ENCODE measurements at regions not wholly inside any gene's neighbourhood (a gene's known extent, or its start where the extent isn't known, plus 50 kb on each side); places are given as distances from the start of the nearest gene placed in this dataset.
"Not testable (repeated sequence)": the region's sequence is repeated elsewhere in the genome, so short reads cannot be mapped to it uniquely, and the experiment has no call there.

DNA sequence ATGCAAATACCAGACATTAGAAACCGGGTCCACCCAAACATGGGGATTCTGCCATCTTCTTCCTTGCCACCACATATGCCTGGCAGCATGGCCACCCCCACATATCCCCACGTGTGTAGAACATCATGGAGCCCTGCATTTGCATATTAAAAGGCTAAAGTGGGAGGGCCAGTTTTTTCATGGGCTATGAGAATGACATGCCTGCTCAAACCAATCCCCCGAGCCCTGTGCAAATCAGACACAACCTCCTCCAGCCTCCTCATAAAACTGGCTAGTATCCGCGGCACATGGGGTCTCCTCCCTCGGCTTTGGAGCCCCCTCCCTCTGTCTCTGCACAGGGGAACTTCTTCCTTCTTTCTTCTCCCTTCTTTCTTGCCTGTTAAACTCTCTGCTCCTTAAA lies 174.9 kb upstream of the WSCD1 start:
- DNase-seq (ENCODE audit: insufficient read length, low spot score): no peak
- FAIRE-seq: no peak
- TF ChIP-seq PAX5 (IDR thresholded peaks at IDR 0.05; ENCODE audit: insufficient read depth, low read length, severe bottlenecking): no peak
- no peak for TF ChIP-seq SPI1 (IDR thresholded peaks at IDR 0.05; ENCODE audit: low read depth, low read length)
- TF ChIP-seq POU2F2 (IDR thresholded peaks at IDR 0.05; ENCODE audit: low read depth, low read length): no peak
- no peak for TF ChIP-seq POLR2A (IDR thresholded peaks at IDR 0.05; ENCODE audit: low read depth, low read length)
- TF ChIP-seq POLR2AphosphoS5 (IDR thresholded peaks at IDR 0.05; ENCODE audit: low read depth, low read length): no peak
- no peak for TF ChIP-seq TAF1 (IDR thresholded peaks at IDR 0.05; ENCODE audit: low read depth, low read length)

DNA sequence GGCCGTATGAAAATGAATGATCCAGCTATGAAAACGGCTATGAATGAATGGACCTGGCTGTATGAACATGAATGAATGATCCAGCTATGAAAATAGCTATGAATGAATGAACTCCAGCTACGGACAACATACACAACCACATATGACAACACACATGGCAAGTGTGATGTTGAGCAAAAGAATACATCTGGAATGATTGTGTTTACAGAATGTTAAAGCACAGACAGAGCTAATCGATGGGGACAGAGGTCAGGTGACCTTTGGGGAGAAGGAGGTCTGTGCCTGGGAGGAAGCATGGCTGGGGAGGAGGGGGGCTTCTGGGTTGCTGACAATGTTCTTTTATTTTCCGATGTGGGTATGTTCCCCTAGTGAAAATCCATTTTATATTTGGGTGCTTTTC lies 174.0 kb upstream of the WSCD1 start:
- DNase-seq (ENCODE audit: insufficient read length, low spot score): no peak
- no peak for FAIRE-seq
- TF ChIP-seq SPI1 (IDR thresholded peaks at IDR 0.05; ENCODE audit: low read depth, low read length) (no peak), POU2F2 (IDR thresholded peaks at IDR 0.05; ENCODE audit: low read depth, low read length) (no peak), POLR2A (IDR thresholded peaks at IDR 0.05; ENCODE audit: low read depth, low read length) (no peak), POLR2AphosphoS5 (IDR thresholded peaks at IDR 0.05; ENCODE audit: low read depth, low read length) (no peak), PAX5 (IDR thresholded peaks at IDR 0.05; ENCODE audit: insufficient read depth, low read length, severe bottlenecking) (no peak), TAF1 (IDR thresholded peaks at IDR 0.05; ENCODE audit: low read depth, low read length) (no peak)

DNA sequence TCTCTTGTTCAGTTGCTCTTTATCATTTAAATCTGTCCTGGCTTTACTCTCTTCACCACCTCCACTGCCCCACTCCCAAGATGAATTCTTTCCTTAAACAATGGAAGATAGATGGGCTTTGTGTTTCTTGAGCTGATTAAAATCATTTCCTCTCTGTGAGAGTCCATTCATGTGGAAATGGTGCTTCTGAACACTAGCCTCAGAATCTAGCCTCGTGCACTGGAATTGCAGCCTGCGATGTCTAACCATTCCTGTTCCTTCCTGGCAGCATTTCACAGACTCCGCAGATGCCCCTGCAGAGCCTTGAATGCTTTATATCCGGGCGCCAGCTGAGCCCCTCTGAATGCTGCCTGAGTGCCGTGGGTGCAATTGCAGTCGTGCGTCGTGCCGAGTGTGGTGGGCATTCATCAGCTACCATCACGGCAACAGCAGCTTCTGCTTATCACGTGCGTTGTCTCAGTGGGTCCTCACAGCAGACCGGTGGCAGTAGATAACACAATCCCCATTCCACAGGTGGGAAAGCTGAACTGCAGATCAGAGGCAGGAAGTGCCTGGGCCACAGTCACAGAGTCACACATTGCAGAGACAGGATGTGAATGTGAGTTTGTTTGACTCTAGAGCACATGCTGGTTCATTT lies 172.8 kb upstream of the WSCD1 start:
- TF ChIP-seq POLR2A (IDR thresholded peaks at IDR 0.05; ENCODE audit: low read depth, low read length) (no peak), PAX5 (IDR thresholded peaks at IDR 0.05; ENCODE audit: insufficient read depth, low read length, severe bottlenecking) (no peak), POLR2AphosphoS5 (IDR thresholded peaks at IDR 0.05; ENCODE audit: low read depth, low read length) (no peak), SPI1 (IDR thresholded peaks at IDR 0.05; ENCODE audit: low read depth, low read length) (no peak), POU2F2 (IDR thresholded peaks at IDR 0.05; ENCODE audit: low read depth, low read length) (no peak), TAF1 (IDR thresholded peaks at IDR 0.05; ENCODE audit: low read depth, low read length) (no peak)
- DNase-seq (ENCODE audit: insufficient read length, low spot score) (no peak), FAIRE-seq (no peak)

DNA sequence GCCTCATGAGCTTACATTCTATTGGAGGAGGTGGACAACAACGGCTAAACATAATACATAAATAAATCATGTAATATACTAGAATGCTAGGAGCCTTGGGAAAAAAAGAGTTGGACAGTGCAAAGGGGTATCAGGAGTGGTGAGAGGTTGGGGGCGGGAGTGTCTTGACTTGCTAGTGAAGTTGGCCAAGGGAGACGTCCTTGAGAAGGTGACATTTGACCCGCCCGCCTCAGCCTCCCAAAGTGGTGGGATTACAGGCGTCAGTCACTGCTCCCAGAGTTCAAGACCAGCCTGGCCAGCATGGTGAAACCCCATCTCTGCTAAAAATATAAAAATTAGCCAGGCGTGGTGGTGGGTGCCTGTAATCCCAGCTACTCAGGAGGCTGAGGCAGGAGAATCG lies 172.2 kb upstream of the WSCD1 start:
- DNase-seq (ENCODE audit: insufficient read length, low spot score); FAIRE-seq: not testable (repeated sequence)

DNA sequence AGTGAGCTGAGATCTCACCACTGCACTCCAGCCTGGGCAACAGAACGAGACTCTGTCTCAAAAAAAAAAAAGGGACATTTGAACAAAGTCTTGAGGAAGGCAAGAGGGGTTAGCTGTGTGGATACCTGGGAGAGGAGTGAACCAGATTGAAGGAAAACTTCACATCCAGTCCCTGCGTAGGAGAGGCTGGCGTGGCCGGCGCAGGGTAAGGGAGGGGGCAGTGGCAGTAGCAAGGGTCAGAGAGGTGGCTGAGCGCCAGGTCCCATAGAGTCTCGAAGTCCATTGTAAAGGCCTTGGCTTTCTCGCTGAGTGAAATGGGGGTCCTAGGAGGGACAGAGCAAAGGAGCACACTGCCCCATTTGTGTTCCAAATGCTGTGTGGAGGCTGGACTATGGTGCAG lies 171.8 kb upstream of the WSCD1 start:
- DNase-seq (ENCODE audit: insufficient read length, low spot score): no peak
- FAIRE-seq: no peak
- no peak for TF ChIP-seq POLR2AphosphoS5 (IDR thresholded peaks at IDR 0.05; ENCODE audit: low read depth, low read length)
- no peak for TF ChIP-seq POLR2A (IDR thresholded peaks at IDR 0.05; ENCODE audit: low read depth, low read length)
- TF ChIP-seq POU2F2 (IDR thresholded peaks at IDR 0.05; ENCODE audit: low read depth, low read length): no peak
- TF ChIP-seq TAF1 (IDR thresholded peaks at IDR 0.05; ENCODE audit: low read depth, low read length): no peak
- TF ChIP-seq SPI1 (IDR thresholded peaks at IDR 0.05; ENCODE audit: low read depth, low read length): no peak
- no peak for TF ChIP-seq PAX5 (IDR thresholded peaks at IDR 0.05; ENCODE audit: insufficient read depth, low read length, severe bottlenecking)

DNA sequence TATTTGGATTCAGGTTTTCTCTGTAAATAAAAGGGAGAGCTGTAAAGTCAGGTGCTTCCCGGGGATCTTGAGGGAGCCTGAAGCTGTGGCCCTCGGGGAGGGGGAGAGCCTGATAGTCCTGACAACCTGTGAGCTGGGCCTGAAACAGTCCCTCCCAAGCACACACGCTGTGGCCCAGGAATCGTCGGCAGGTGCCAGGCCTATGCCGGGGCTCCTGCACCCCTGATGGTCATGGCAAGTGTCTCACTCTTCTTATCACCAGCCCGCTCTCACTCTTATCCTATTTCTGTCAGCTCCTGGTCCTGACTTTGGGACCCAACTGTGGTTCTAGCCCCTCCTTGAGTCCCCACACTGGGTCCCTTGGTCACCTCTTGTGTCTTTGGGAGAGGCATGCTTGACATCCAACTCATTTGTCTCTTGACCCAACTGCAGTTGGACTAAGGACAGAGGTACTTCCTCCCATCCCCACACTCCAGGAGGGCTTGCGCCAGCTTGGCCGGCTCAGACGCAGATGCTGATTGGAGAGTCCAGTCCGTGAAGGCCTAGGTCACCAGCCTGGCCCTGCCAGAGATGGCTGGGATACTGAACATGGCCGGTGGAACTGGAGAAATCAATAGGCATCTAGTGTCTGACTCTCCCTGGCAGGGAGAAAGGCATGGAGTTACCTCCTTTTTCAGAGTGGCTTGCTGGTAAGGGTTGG lies 170.5 kb upstream of the WSCD1 start:
- DNase-seq (ENCODE audit: insufficient read length, low spot score) (no peak), FAIRE-seq (no peak)
- TF ChIP-seq TAF1 (IDR thresholded peaks at IDR 0.05; ENCODE audit: low read depth, low read length) (no peak), SPI1 (IDR thresholded peaks at IDR 0.05; ENCODE audit: low read depth, low read length) (no peak), POU2F2 (IDR thresholded peaks at IDR 0.05; ENCODE audit: low read depth, low read length) (no peak), PAX5 (IDR thresholded peaks at IDR 0.05; ENCODE audit: insufficient read depth, low read length, severe bottlenecking) (no peak), POLR2AphosphoS5 (IDR thresholded peaks at IDR 0.05; ENCODE audit: low read depth, low read length) (no peak), POLR2A (IDR thresholded peaks at IDR 0.05; ENCODE audit: low read depth, low read length) (no peak)

DNA sequence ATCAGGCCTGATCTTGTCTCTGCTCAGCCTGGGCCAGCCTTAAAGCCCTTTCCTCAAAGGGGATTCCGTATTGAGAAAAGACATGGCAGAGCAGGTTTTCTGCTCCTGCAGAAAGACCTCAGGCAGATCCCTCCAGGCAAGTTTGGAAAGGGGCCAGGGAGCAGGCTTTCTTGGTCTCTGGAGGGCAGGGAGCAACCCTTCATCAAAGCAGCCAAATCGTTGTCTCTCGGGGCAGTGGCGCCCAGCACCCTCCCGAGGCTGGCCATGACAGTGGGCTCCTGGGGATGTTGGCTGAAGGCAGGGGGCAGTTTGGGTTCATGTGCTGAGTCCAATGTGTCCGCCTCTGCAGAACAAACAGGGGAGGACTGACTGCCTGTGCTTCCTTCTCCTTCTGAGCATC lies 168.4 kb upstream of the WSCD1 start:
- no peak for TF ChIP-seq POLR2AphosphoS5 (IDR thresholded peaks at IDR 0.05; ENCODE audit: low read depth, low read length)
- no peak for TF ChIP-seq SPI1 (IDR thresholded peaks at IDR 0.05; ENCODE audit: low read depth, low read length)
- TF ChIP-seq POLR2A (IDR thresholded peaks at IDR 0.05; ENCODE audit: low read depth, low read length): no peak
- TF ChIP-seq PAX5 (IDR thresholded peaks at IDR 0.05; ENCODE audit: insufficient read depth, low read length, severe bottlenecking): no peak
- no peak for TF ChIP-seq TAF1 (IDR thresholded peaks at IDR 0.05; ENCODE audit: low read depth, low read length)
- no peak for TF ChIP-seq POU2F2 (IDR thresholded peaks at IDR 0.05; ENCODE audit: low read depth, low read length)
- no peak for FAIRE-seq
- no peak for DNase-seq (ENCODE audit: insufficient read length, low spot score)

DNA sequence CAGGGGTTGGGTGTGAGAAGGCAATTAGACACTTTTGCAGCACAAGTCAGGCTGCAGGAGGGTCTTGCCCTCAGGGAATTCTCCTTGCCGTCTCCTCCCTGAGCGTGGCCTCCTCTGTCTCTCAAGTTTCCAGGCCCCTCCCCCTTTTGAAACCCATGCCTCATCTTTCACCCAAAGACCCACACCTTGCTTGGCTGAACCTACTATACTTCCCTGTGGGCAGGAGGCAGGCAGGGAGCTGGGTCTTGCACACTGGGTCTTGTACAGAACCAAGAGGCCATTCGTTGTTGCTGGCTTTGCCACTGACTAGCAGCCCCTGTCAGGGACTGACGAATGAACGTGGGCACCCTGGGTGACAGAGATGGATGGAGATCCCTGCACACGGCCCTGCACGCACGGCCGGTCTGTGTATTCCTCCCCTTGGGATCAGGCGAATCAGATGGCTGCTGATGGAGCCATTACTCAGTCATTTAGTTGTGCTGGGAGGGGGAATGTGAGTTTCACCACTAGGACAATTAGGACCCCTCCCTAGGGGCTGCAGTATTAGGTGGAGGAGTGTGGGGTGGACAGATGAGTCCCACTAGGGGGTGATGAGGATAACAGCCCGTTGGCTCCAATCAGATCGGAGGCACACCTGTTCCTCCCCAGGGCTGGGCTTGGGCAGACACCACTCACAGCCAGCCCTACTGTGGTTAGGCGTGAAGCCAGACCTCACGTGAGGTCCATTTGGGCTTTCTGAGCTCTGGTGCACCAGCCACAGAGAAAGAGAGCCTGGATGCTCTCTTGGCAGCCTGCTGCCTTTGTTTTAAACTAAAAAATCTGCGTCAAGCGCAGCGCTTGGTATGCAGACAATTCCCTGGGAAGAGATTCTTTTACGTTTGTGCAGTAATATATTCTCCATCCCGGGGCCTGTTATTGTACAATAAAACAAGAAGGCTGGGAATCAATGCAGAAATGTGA lies 167.7 kb upstream of the WSCD1 start:
- DNase-seq (ENCODE audit: insufficient read length, low spot score) (no peak), FAIRE-seq (no peak)
- no peak for TF ChIP-seq POLR2A (IDR thresholded peaks at IDR 0.05; ENCODE audit: low read depth, low read length)
- no peak for TF ChIP-seq TAF1 (IDR thresholded peaks at IDR 0.05; ENCODE audit: low read depth, low read length)
- TF ChIP-seq SPI1 (IDR thresholded peaks at IDR 0.05; ENCODE audit: low read depth, low read length): no peak
- TF ChIP-seq POLR2AphosphoS5 (IDR thresholded peaks at IDR 0.05; ENCODE audit: low read depth, low read length): no peak
- TF ChIP-seq POU2F2 (IDR thresholded peaks at IDR 0.05; ENCODE audit: low read depth, low read length): no peak
- TF ChIP-seq PAX5 (IDR thresholded peaks at IDR 0.05; ENCODE audit: insufficient read depth, low read length, severe bottlenecking): no peak

DNA sequence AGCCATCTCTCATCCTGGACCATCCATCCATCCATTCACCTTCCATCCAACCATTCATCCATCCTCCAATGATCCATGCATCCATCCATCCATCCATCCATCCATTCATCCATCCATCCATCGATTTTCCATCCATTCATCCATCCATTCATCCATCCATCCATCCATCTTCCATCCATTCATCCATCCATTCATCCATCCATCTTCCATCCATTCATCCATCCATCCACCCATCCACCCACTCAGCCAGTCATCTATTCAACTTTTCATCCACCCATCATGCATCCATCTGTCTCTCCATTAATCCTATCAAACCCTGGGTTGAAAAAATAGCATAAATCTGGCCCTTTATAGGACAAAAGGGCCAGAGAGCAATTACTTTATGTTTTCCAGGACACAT lies 158.3 kb upstream of the WSCD1 start:
- no peak for FAIRE-seq
- no peak for DNase-seq (ENCODE audit: insufficient read length, low spot score)
- TF ChIP-seq TAF1 (IDR thresholded peaks at IDR 0.05; ENCODE audit: low read depth, low read length) (no peak), PAX5 (IDR thresholded peaks at IDR 0.05; ENCODE audit: insufficient read depth, low read length, severe bottlenecking) (no peak), POU2F2 (IDR thresholded peaks at IDR 0.05; ENCODE audit: low read depth, low read length) (no peak), SPI1 (IDR thresholded peaks at IDR 0.05; ENCODE audit: low read depth, low read length) (no peak), POLR2AphosphoS5 (IDR thresholded peaks at IDR 0.05; ENCODE audit: low read depth, low read length) (no peak), POLR2A (IDR thresholded peaks at IDR 0.05; ENCODE audit: low read depth, low read length) (no peak)
